ENCODE measurements at regions not wholly inside any gene's neighbourhood (a gene's known extent, or its start where the extent isn't known, plus 50 kb on each side); places are given as distances from the start of the nearest gene placed in this dataset.

GRCh38 chr2:20553580-20553979, 97.3 kb downstream of the HS1BP3 start:
- no peak for DNase-seq

DNA sequence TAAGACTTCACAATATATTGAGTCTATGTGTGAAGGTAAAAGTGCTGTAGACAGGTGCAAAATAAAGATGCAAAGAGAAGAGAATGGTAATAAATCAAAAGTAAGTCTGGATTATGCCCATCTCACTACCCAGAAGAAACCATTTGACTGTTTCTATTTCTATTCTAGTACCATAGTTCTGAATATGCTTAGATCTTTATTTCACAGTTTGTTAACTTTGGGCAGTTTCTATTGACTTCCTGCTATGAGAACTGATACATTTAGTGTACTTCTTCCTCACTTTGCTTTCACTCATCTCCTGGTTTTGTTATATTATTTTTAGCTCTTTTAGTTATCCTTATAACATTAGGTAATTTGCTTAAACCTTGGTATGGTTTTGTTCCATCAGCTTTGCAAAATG, 94.9 kb downstream of the HS1BP3 start:
- Mint-ChIP-seq H3K36me3 (no peaks in the 10 kb centered on the region), H3K27me3 (peaks cover 16 to 28% of the 10 kb centered on the region in 2 donors), H3K27ac (no peak overlapping the region), H3K9me3 (no peaks in the 10 kb centered on the region), H3K4me1 (peaks cover 8 to 16% of the 10 kb centered on the region in 2 donors), H3K4me3 (no peak overlapping the region)
- DNase-seq (no peak), ATAC-seq (replicated peaks) (no peak)

More at GRCh38 chr2:20553580-20553979, 97.3 kb downstream of the HS1BP3 start:
- Mint-ChIP-seq H3K36me3 (no peaks in the 10 kb centered on the region), H3K27me3 (peaks cover 9 to 18% of the 10 kb centered on the region in 2 donors), H3K9me3 (no peaks in the 10 kb centered on the region), H3K27ac (no peak overlapping the region), H3K4me3 (no peak overlapping the region), H3K4me1 (peaks cover 8 to 11% of the 10 kb centered on the region in 2 donors)
- no peak for ATAC-seq (replicated peaks)

GRCh38 chr2:20556756-20557155, 94.1 kb downstream of the HS1BP3 start:
- DNase-seq: no peak
- Mint-ChIP-seq H3K27ac (no peak overlapping the region), H3K27me3 (peaks cover 16 to 28% of the 10 kb centered on the region in 2 donors), H3K4me1 (peaks cover 8 to 18% of the 10 kb centered on the region in 2 donors), H3K9me3 (no peaks in the 10 kb centered on the region), H3K36me3 (no peaks in the 10 kb centered on the region), H3K4me3 (no peak overlapping the region)
- ATAC-seq (replicated peaks): no peak

- no peak overlapping the region for H3K27ac Mint-ChIP-seq
- peaks cover 8 to 14% of the 10 kb centered on the region in 2 donors for H3K4me1 Mint-ChIP-seq
- DNase-seq: no peak
- no peaks in the 10 kb centered on the region for H3K36me3 Mint-ChIP-seq
- ATAC-seq (replicated peaks): no peak
- no peak overlapping the region for H3K4me3 Mint-ChIP-seq
- H3K9me3 Mint-ChIP-seq: no peaks in the 10 kb centered on the region
- peaks cover 16 to 28% of the 10 kb centered on the region in 2 donors for H3K27me3 Mint-ChIP-seq
Observed at GRCh38 chr2:20557226-20557625, 93.7 kb downstream of the HS1BP3 start.

DNA sequence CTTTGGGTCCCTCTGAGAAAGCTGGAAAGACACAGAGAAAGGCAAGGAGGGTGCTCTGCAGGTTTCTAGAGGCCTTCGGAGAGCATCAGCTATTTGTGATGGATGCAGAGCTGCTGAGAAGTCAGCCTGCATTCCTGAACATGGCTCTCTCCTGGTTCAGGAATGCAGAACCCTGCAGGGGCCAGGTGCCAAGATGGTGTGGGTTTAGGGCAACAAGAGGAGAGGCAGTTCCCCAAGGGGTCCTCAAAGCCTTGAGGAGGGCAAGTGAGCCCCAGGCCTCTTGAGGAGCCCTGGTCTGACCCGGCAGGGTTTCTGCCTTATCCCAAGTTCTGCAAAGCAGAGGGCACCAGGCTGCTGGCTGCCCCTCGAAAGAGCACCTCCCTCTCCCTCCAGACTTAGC, 93.3 kb downstream of the HS1BP3 start:
- Mint-ChIP-seq H3K9me3 (no peaks in the 10 kb centered on the region), H3K36me3 (no peaks in the 10 kb centered on the region), H3K27ac (no peak overlapping the region), H3K4me3 (no peak overlapping the region), H3K4me1 (peaks cover 8 to 14% of the 10 kb centered on the region in 2 donors), H3K27me3 (peaks cover 16 to 31% of the 10 kb centered on the region in 2 donors)
- no peak for ATAC-seq (replicated peaks)
- no peak for DNase-seq

GRCh38 chr2:20558391-20559150, 92.3 kb downstream of the HS1BP3 start:
- DNase-seq (no peak), ATAC-seq (replicated peaks) (no peak)
- no peaks in the 10 kb centered on the region for H3K9me3 Mint-ChIP-seq
- no peaks in the 10 kb centered on the region for H3K36me3 Mint-ChIP-seq
- H3K4me1 Mint-ChIP-seq: peaks cover 8 to 14% of the 10 kb centered on the region in 2 donors
- no peak overlapping the region for H3K27ac Mint-ChIP-seq
- peaks cover 16 to 35% of the 10 kb centered on the region in 2 donors for H3K27me3 Mint-ChIP-seq
- H3K4me3 Mint-ChIP-seq: no peak overlapping the region

DNA sequence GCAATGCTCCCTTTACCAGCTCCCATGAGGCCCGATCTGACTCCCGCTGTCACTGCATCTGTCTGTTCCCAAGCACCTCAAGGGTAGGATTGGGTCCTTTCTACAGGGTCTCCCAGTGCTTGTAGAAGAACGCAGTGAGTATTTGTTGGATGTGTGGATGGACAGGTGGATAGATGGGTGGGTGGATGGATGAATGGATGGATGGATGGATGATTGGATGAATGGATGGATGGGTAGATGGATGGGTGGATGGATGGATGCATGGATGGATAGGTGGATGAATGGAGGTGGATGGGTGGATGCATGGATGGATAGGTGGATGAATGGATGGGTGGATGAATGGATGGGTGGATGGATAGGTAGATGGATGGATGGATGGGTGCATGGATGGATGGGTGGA, 91.6 kb downstream of the HS1BP3 start:
- ATAC-seq (replicated peaks): no peak

DNA sequence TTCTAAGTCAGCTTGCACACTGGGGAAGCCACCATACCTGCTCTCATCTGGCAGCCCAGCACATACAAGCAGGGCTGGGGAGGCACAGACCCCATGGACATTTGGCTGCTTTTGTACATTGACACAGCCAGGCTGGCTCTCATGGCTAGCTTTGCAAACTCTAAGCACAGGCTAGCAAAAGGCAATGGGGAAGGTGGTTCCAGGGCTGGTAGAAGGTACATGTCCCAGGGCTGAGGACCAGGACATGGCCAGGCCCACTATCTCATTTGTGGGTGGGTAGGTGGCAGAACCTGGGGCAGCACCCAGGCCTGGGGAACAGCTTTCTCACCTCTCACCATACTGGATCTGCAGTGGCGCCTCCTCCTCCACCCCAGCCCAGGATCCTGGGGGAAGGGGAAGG, 90.9 kb downstream of the HS1BP3 start:
- Mint-ChIP-seq H3K27me3 (peaks cover 16 to 35% of the 10 kb centered on the region in 2 donors), H3K4me1 (peaks cover 8 to 15% of the 10 kb centered on the region in 2 donors), H3K9me3 (no peaks in the 10 kb centered on the region), H3K27ac (no peak overlapping the region), H3K4me3 (no peak overlapping the region), H3K36me3 (no peaks in the 10 kb centered on the region)
- no peak for ATAC-seq (replicated peaks)
- DNase-seq: no peak

More for the DNA sequence above, 91.6 kb downstream of the HS1BP3 start:
- Mint-ChIP-seq H3K9me3 (no peaks in the 10 kb centered on the region), H3K27ac (no peak overlapping the region), H3K4me3 (no peak overlapping the region), H3K4me1 (peaks cover 8 to 15% of the 10 kb centered on the region in 2 donors), H3K36me3 (no peaks in the 10 kb centered on the region), H3K27me3 (peaks cover 16 to 35% of the 10 kb centered on the region in 2 donors)
- DNase-seq: no peak

DNA sequence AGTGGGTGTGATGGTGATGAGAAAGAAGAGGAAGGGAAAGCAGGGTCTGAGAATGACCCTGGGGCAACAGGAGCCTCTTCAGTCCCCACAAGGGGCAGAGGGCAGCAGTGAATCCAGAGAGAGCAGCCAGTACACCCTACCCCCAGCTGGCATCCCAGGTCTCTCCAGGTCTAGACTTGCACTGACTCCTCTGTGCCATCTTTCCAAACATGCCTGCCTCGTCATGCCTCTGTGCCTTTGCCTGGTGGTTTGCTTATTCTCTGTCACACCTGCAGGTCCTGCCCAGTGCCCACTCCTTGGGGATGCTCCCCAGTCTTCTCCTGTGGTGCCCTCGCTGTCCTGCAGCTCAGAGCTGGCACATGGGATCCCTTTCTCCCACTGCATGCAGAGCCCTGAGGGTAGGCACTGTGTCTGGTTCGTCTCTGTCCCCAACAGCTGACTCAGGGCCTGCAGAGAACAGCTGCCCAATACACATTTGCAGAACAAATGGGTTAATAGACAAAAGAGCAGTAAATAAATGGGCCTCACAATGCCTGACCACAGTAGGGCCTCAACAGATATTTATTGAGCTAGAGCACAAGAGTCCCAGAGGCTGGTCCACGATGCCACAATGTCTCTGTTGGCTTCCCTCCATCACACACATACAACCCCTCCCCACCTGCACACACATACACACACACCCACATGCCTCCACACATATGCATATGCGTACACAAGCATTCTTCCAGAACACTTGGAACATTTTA, 89.8 kb downstream of the HS1BP3 start:
- Mint-ChIP-seq H3K27ac (no peak overlapping the region), H3K27me3 (peaks cover 16 to 35% of the 10 kb centered on the region in 2 donors), H3K9me3 (no peaks in the 10 kb centered on the region), H3K4me3 (no peak overlapping the region), H3K36me3 (no peaks in the 10 kb centered on the region), H3K4me1 (peaks cover 4 to 14% of the 10 kb centered on the region in 2 donors)
- no peak for ATAC-seq (replicated peaks)
- DNase-seq: no peak

DNA sequence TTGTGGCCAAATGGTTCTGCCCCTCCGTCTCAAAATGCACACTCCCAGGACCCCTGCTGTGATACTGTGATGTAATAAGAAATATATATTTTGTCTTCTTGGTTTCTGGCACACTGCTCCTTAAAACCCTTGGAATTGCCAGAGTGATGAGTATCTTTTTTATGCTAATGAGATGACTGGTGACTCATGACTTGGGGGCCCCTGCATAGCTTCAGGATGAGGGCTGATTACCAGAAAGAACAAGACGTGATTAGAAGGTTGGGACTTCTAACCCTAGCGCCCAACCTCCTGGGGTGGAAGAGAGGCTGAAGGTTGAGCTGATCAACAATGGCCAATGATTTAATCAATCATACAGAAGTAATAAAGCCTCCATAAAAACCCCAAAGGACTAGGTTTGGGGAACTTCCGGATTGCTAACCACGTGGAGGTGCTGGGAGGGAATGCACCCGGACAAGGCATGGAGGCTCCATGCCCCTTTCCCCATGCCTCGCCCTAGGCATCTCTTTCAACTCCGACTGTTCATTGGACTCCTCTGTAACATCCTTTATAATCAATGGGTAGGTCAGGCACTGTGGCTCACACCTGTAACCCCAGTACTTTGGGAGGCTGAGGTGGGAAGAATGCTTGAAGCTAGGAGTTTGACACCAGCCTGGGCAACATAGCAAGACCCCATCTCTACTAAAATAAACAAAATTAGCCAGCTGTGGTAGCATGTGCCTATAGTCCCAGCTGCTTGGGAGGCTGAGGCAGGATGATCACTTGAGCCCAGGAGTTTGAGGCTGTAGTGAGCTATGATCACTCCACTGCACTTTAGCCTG, 89.1 kb downstream of the HS1BP3 start:
- no peaks in the 10 kb centered on the region for H3K36me3 Mint-ChIP-seq
- ATAC-seq (replicated peaks) (no peak), DNase-seq (no peak)
- H3K4me3 Mint-ChIP-seq: no peak overlapping the region
- H3K9me3 Mint-ChIP-seq: no peaks in the 10 kb centered on the region
- peaks cover 14 to 35% of the 10 kb centered on the region in 2 donors for H3K27me3 Mint-ChIP-seq
- no peak overlapping the region for H3K27ac Mint-ChIP-seq
- H3K4me1 Mint-ChIP-seq: peaks cover 0 to 12% of the 10 kb centered on the region in 2 donors

GRCh38 chr2:20562540-20563225, 88.2 kb downstream of the HS1BP3 start:
- Mint-ChIP-seq H3K36me3 (no peaks in the 10 kb centered on the region), H3K27ac (no peak overlapping the region), H3K4me3 (no peak overlapping the region), H3K9me3 (no peaks in the 10 kb centered on the region), H3K4me1 (peaks cover 0 to 11% of the 10 kb centered on the region in 2 donors), H3K27me3 (peaks cover 6 to 30% of the 10 kb centered on the region in 2 donors)
- DNase-seq (no peak), ATAC-seq (replicated peaks) (peak in 1 of 2 donors; percentile 18)

- Mint-ChIP-seq H3K36me3 (no peaks in the 10 kb centered on the region), H3K4me3 (no peak overlapping the region), H3K27ac (no peak overlapping the region), H3K27me3 (peaks cover 6 to 24% of the 10 kb centered on the region in 2 donors), H3K4me1 (peaks cover 0 to 11% of the 10 kb centered on the region in 2 donors), H3K9me3 (no peaks in the 10 kb centered on the region)
- DNase-seq: no peak
- ATAC-seq (replicated peaks): no peak
Observed at GRCh38 chr2:20563251-20563650, 87.6 kb downstream of the HS1BP3 start.

GRCh38 chr2:20563833-20564232, 87.1 kb downstream of the HS1BP3 start:
- DNase-seq (no peak), ATAC-seq (replicated peaks) (no peak)
- Mint-ChIP-seq H3K27me3 (peaks cover 6 to 22% of the 10 kb centered on the region in 2 donors), H3K36me3 (no peaks in the 10 kb centered on the region), H3K9me3 (no peaks in the 10 kb centered on the region), H3K27ac (no peak overlapping the region), H3K4me3 (no peak overlapping the region), H3K4me1 (peaks cover 0 to 12% of the 10 kb centered on the region in 2 donors)

Measured in stimulated activated naive B cell treated with anti-CD40 and anti-IgM and Interleukin-4, amounts not matched to agents 10 μg/mL and 1 μg/mL and 100 μg/mL, for 72 hours (primary cell).